ENCODE measurements at regions not wholly inside any gene's neighbourhood (a gene's known extent, or its start where the extent isn't known, plus 50 kb on each side); places are given as distances from the start of the nearest gene placed in this dataset.

GRCh38 chr5:19297934-19298333 lies 690.1 kb downstream of the CDH18 start:
- DNase-seq (ENCODE audit: extremely low read depth, low read depth) = no peak
- TF ChIP-seq CTCF (IDR thresholded peaks at IDR 0.05; ENCODE audit: low read depth, low read length, missing control alignments) = no peak
- H3K4me3 ChIP-seq (replicated peaks; ENCODE audit: low read depth, low read length) = no peak overlapping the region

GRCh38 chr5:19301271-19301670 lies 686.7 kb downstream of the CDH18 start:
- DNase-seq (ENCODE audit: extremely low read depth, low read depth) = no peak
- no peak for TF ChIP-seq CTCF (IDR thresholded peaks at IDR 0.05; ENCODE audit: low read depth, low read length, missing control alignments)
- no peak overlapping the region for H3K4me3 ChIP-seq (replicated peaks; ENCODE audit: low read depth, low read length)

GRCh38 chr5:19314840-19315239 lies 673.2 kb downstream of the CDH18 start:
- DNase-seq (ENCODE audit: extremely low read depth, low read depth) = no peak
- no peak for TF ChIP-seq CTCF (IDR thresholded peaks at IDR 0.05; ENCODE audit: low read depth, low read length, missing control alignments)
- no peak overlapping the region for H3K4me3 ChIP-seq (replicated peaks; ENCODE audit: low read depth, low read length)

GRCh38 chr5:19319252-19319651 lies 668.7 kb downstream of the CDH18 start:
- no peak overlapping the region for H3K4me3 ChIP-seq (replicated peaks; ENCODE audit: low read depth, low read length)
- TF ChIP-seq CTCF (IDR thresholded peaks at IDR 0.05; ENCODE audit: low read depth, low read length, missing control alignments) = no peak
- no peak for DNase-seq (ENCODE audit: extremely low read depth, low read depth)

GRCh38 chr5:19322716-19323485 lies 665.1 kb downstream of the CDH18 start:
- H3K4me3 ChIP-seq (replicated peaks; ENCODE audit: low read depth, low read length) = no peak overlapping the region
- no peak for TF ChIP-seq CTCF (IDR thresholded peaks at IDR 0.05; ENCODE audit: low read depth, low read length, missing control alignments)
- no peak for DNase-seq (ENCODE audit: extremely low read depth, low read depth)

GRCh38 chr5:19334278-19334677 lies 653.7 kb downstream of the CDH18 start:
- no peak for DNase-seq (ENCODE audit: extremely low read depth, low read depth)
- TF ChIP-seq CTCF (IDR thresholded peaks at IDR 0.05; ENCODE audit: low read depth, low read length, missing control alignments) = no peak

GRCh38 chr5:19342942-19343341 lies 645.1 kb downstream of the CDH18 start:
- TF ChIP-seq CTCF (IDR thresholded peaks at IDR 0.05; ENCODE audit: low read depth, low read length, missing control alignments) = no peak
- H3K4me3 ChIP-seq (replicated peaks; ENCODE audit: low read depth, low read length) = no peak overlapping the region
- DNase-seq (ENCODE audit: extremely low read depth, low read depth) = no peak

More at GRCh38 chr5:19334278-19334677, 653.7 kb downstream of the CDH18 start:
- no peak overlapping the region for H3K4me3 ChIP-seq (replicated peaks; ENCODE audit: low read depth, low read length)

All from HFF-Myc (cell line).